ENCODE measurements at regions not wholly inside any gene's neighbourhood (a gene's known extent, or its start where the extent isn't known, plus 50 kb on each side); places are given as distances from the start of the nearest gene placed in this dataset.

GRCh38 chr1:34380526-34381124 lies 203.9 kb downstream of the C1orf94 start:
- no peak for DNase-seq
- H3K27ac Mint-ChIP-seq: no peak overlapping the region
- peaks cover 11% of the 10 kb centered on the region for H3K27me3 Mint-ChIP-seq
- H3K9me3 Mint-ChIP-seq: no peaks in the 10 kb centered on the region
- no peaks in the 10 kb centered on the region for H3K36me3 Mint-ChIP-seq (ENCODE audit: low read depth)
- ChIA-PET POLR2A (no interaction called here), CTCF (no interaction called here)
- H3K4me1 Mint-ChIP-seq: no peaks in the 10 kb centered on the region
- H3K4me3 Mint-ChIP-seq: no peak overlapping the region

DNA sequence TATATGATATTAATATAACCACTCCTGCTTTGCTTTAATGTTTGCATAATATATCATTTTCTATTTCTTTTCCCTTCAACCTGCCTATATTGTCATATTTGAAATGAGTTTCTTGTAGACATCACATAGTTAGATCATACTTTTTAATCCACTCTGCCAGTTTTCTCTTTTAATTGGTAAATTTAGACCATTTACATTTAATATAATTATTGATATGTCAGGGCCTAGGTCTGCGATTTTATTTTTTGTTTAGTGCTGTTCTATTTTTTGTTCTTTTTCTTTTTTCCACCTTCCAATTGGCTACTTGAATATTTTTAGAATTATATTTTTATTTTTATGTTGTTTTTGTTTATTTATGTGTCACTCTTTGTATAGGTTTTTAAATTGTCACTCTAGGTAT lies 213.3 kb downstream of the C1orf94 start:
- H3K4me3 Mint-ChIP-seq: no peak overlapping the region
- H3K27me3 Mint-ChIP-seq: peaks cover 4% of the 10 kb centered on the region
- H3K4me1 Mint-ChIP-seq: no peaks in the 10 kb centered on the region
- no peak for DNase-seq
- CTCF ChIA-PET: no interaction called here
- POLR2A ChIA-PET: no interaction called here
- H3K27ac Mint-ChIP-seq: no peak overlapping the region
- H3K36me3 Mint-ChIP-seq (ENCODE audit: low read depth): no peaks in the 10 kb centered on the region
- H3K9me3 Mint-ChIP-seq: no peaks in the 10 kb centered on the region

DNA sequence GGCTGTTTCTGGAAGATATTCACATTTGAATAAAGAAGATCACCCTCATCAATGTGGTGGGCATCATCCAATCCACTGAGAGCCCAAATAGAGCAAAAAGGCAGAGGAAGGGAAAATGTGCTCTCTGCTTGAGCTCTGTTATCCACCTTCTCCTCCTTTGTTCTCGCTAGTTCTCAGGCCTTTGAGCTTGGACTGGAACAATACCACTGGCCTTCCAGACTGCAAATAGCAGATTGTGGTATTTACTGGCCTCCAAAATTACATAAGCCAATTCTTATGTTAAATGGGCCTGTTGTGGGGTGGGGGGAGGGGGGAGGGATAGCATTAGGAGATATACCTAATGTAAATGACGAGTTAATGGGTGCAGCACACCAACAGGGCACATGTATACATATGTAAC lies 219.3 kb downstream of the C1orf94 start:
- Mint-ChIP-seq H3K4me3 (no peak overlapping the region), H3K27ac (no peak overlapping the region), H3K27me3 (no peaks in the 10 kb centered on the region), H3K36me3 (ENCODE audit: low read depth) (no peaks in the 10 kb centered on the region), H3K4me1 (no peaks in the 10 kb centered on the region), H3K9me3 (no peaks in the 10 kb centered on the region)
- no peak for DNase-seq
- ChIA-PET POLR2A (no interaction called here), CTCF (no interaction called here)

DNA sequence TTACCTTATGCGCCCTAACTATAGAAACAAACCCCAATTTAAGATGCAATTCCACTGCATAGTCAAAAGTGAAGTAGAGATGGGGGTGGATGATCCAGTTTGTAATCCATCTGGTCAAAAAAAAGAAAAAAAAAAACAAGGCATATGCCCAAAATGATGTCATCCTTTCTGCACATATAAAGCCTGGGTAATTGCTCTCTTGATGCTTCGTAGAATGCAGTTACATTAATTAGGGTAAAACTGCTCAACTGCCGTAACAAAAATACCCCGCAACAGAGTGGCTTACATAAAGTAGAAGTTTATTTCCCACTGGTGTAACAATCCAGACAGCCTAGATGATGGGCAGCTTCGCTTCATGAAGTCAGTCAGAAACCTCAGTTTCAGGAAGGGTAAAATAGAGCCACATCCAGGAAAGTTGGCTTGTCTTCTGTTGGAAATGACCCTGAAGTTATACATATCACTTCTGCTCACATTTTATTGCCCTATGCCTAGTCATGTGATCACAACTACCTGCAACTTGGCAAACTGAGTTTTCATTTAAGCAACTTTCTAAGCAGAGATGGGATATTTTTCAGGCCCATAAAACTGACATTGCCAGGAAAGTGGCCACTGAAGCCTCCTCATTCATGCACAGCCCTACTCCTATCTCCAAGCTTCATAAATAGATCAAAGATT lies 221.7 kb downstream of the C1orf94 start:
- no peaks in the 10 kb centered on the region for H3K4me1 Mint-ChIP-seq
- no peaks in the 10 kb centered on the region for H3K27me3 Mint-ChIP-seq
- CTCF ChIA-PET: no interaction called here

GRCh38 chr1:34398916-34399275 lies 222.2 kb downstream of the C1orf94 start:
- POLR2A ChIA-PET: no interaction called here
- Mint-ChIP-seq H3K9me3 (no peaks in the 10 kb centered on the region), H3K4me1 (no peaks in the 10 kb centered on the region), H3K27ac (no peak overlapping the region), H3K27me3 (no peaks in the 10 kb centered on the region), H3K4me3 (no peak overlapping the region), H3K36me3 (ENCODE audit: low read depth) (no peaks in the 10 kb centered on the region)
- DNase-seq: no peak
- CTCF ChIA-PET: no interaction called here

More for the DNA sequence above, 221.7 kb downstream of the C1orf94 start:
- H3K9me3 Mint-ChIP-seq: no peaks in the 10 kb centered on the region
- no peak overlapping the region for H3K27ac Mint-ChIP-seq
- POLR2A ChIA-PET: no interaction called here
- no peaks in the 10 kb centered on the region for H3K36me3 Mint-ChIP-seq (ENCODE audit: low read depth)
- no peak overlapping the region for H3K4me3 Mint-ChIP-seq
- no peak for DNase-seq

DNA sequence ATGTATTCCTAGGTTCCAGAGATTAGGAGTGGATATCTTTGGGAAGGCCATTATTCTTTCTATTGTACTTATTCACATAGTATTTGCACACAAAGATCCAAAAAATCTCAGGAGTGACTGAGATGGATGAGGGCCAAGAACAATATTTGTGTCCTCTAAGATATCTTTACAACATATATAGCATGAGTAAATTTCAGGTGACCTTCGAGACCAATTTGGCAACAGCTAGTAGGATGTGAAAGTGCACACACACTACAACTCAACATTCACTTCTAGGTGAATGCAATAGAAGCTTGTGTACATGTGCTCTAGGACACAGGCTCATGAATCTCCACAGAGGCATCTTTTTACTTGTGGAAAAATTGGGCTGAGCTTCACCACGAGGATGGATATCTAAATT lies 224.0 kb downstream of the C1orf94 start:
- ChIA-PET POLR2A (no interaction called here), CTCF (no interaction called here)
- no peak for DNase-seq
- Mint-ChIP-seq H3K27ac (no peak overlapping the region), H3K9me3 (no peaks in the 10 kb centered on the region), H3K36me3 (ENCODE audit: low read depth) (no peaks in the 10 kb centered on the region), H3K4me3 (no peak overlapping the region), H3K4me1 (no peaks in the 10 kb centered on the region), H3K27me3 (no peaks in the 10 kb centered on the region)

DNA sequence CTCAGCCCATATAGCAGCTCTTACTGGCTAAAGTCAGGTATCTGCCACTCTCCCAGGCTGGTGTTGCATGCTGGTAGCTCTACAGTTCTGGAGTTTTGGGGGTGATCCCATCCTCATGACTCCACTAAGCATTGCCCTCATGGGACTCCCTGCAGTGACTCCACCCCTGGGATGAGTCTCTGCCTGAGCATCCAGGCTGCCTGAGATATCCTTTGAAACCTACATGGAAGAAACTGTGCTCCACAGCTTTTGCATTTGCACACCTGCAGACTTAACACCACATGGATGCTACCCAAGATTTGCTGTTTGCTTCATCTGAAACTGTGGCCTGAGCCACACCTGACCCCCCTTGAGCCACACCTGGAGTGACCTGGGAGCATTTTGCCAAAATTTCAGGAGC lies 226.4 kb downstream of the C1orf94 start:
- no peaks in the 10 kb centered on the region for H3K36me3 Mint-ChIP-seq (ENCODE audit: low read depth)
- no peak overlapping the region for H3K4me3 Mint-ChIP-seq
- ChIA-PET CTCF (no interaction called here), POLR2A (no interaction called here)
- no peaks in the 10 kb centered on the region for H3K9me3 Mint-ChIP-seq
- no peaks in the 10 kb centered on the region for H3K27me3 Mint-ChIP-seq
- no peak overlapping the region for H3K27ac Mint-ChIP-seq
- DNase-seq: no peak
- H3K4me1 Mint-ChIP-seq: no peaks in the 10 kb centered on the region

- CTCF ChIA-PET: no interaction called here
- Mint-ChIP-seq H3K27me3 (no peaks in the 10 kb centered on the region), H3K4me1 (no peaks in the 10 kb centered on the region), H3K27ac (no peak overlapping the region), H3K4me3 (no peak overlapping the region), H3K9me3 (no peaks in the 10 kb centered on the region), H3K36me3 (ENCODE audit: low read depth) (no peaks in the 10 kb centered on the region)
- POLR2A ChIA-PET: no interaction called here
- DNase-seq: no peak
Observed at GRCh38 chr1:34404804-34405203, 228.1 kb downstream of the C1orf94 start.

- no peaks in the 10 kb centered on the region for H3K9me3 Mint-ChIP-seq
- CTCF ChIA-PET: no interaction called here
- no peak overlapping the region for H3K27ac Mint-ChIP-seq
- no peaks in the 10 kb centered on the region for H3K4me1 Mint-ChIP-seq
- H3K36me3 Mint-ChIP-seq (ENCODE audit: low read depth): no peaks in the 10 kb centered on the region
- no peak overlapping the region for H3K4me3 Mint-ChIP-seq
- H3K27me3 Mint-ChIP-seq: no peaks in the 10 kb centered on the region
- POLR2A ChIA-PET: no interaction called here
- no peak for DNase-seq
Observed at GRCh38 chr1:34405266-34405959, 228.7 kb downstream of the C1orf94 start.

GRCh38 chr1:34406377-34406776 lies 229.7 kb downstream of the C1orf94 start:
- H3K4me1 Mint-ChIP-seq: no peaks in the 10 kb centered on the region
- CTCF ChIA-PET: no interaction called here
- DNase-seq: no peak
- POLR2A ChIA-PET: no interaction called here
- no peaks in the 10 kb centered on the region for H3K27me3 Mint-ChIP-seq
- H3K4me3 Mint-ChIP-seq: no peak overlapping the region
- no peaks in the 10 kb centered on the region for H3K36me3 Mint-ChIP-seq (ENCODE audit: low read depth)
- no peak overlapping the region for H3K27ac Mint-ChIP-seq
- H3K9me3 Mint-ChIP-seq: no peaks in the 10 kb centered on the region

GRCh38 chr1:34406833-34407539 lies 230.3 kb downstream of the C1orf94 start:
- Mint-ChIP-seq H3K9me3 (no peaks in the 10 kb centered on the region), H3K36me3 (ENCODE audit: low read depth) (no peaks in the 10 kb centered on the region), H3K4me3 (no peak overlapping the region), H3K27me3 (no peaks in the 10 kb centered on the region), H3K27ac (no peak overlapping the region), H3K4me1 (no peaks in the 10 kb centered on the region)
- ChIA-PET POLR2A (no interaction called here), CTCF (no interaction called here)
- DNase-seq: no peak

DNA sequence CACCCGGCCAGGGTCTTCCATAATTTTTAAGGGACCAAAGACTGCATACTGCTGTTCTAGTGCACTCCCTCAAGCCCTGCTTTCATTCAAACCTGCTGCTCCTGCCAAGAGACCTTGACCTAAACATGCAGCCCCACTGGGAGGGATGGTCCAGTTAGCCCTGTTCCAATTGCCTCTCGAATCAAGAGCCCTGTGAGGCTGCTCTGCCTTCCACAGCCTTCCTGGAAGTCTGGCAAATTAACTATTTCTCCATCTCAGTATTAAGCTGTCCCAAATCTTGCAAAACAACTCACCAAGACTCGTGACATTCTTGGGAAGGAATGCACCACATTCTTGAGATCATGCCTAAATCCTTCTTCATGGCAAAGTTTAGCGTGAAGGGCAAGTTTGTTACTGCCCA lies 231.3 kb downstream of the C1orf94 start:
- ChIA-PET POLR2A (no interaction called here), CTCF (interaction anchor here (0.7 kb wide), 1 partner anchor 183 kb away, joined by 3 read pairs; no protein-coding TSS in a partner anchor)
- H3K27me3 Mint-ChIP-seq: no peaks in the 10 kb centered on the region
- H3K4me3 Mint-ChIP-seq: no peak overlapping the region
- H3K4me1 Mint-ChIP-seq: no peaks in the 10 kb centered on the region
- H3K9me3 Mint-ChIP-seq: no peaks in the 10 kb centered on the region
- DNase-seq: no peak
- H3K27ac Mint-ChIP-seq: no peak overlapping the region
- no peaks in the 10 kb centered on the region for H3K36me3 Mint-ChIP-seq (ENCODE audit: low read depth)

DNA sequence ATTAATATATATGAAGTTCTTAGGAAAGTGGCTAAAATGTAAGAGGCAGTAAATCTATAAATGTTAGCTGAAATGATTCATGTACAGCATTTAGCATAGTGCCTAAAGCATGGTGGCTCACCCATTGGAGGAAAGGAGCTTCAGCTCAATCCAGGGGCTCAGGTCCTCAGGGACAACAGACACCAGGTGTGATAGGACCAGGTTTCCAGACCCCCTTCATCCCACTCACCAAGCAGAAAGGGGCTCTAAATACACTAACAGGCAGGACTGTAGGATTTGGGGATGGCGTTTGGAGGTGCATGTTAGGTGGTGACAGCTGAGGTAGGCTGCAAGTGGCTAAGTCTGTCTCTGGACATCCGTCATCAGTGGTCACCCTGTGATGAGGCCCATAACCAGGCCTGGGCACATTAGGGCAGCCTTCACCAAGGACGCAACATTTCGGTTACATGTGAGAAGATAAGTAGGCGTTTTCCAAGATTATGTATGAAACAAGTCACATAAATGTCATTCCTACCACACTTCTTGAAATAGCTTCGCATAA lies 233.1 kb downstream of the C1orf94 start:
- H3K4me3 Mint-ChIP-seq: no peak overlapping the region

More for the DNA sequence above, 233.1 kb downstream of the C1orf94 start:
- H3K27me3 Mint-ChIP-seq: no peaks in the 10 kb centered on the region
- ChIA-PET CTCF (no interaction called here), POLR2A (no interaction called here)
- no peak overlapping the region for H3K27ac Mint-ChIP-seq
- no peaks in the 10 kb centered on the region for H3K4me1 Mint-ChIP-seq
- no peaks in the 10 kb centered on the region for H3K36me3 Mint-ChIP-seq (ENCODE audit: low read depth)
- DNase-seq: no peak
- H3K9me3 Mint-ChIP-seq: no peaks in the 10 kb centered on the region

Measured in activated CD4-positive, alpha-beta T cell treated with anti-CD3 and anti-CD28 coated beads, Interleukin-2, amount 10 ng/mL, durations not matched to agents 7 days and 5 days (primary cell).